GM19397 (cell line): ENCODE measurements at regions not wholly inside any gene's neighbourhood (a gene's known extent, or its start where the extent isn't known, plus 50 kb on each side); places are given as distances from the start of the nearest gene placed in this dataset.
"Not testable (repeated sequence)": the region's sequence is repeated elsewhere in the genome, so short reads cannot be mapped to it uniquely, and the experiment has no call there.

Source experiments
- ATAC-seq: cut with Tn5 transposase; IDR thresholded peaks from one replicate; pipeline ENCODE4 v1.9.1; 2021; ENCODE audit warnings: mild to moderate bottlenecking, moderate library complexity; ENCODE audit not compliant: unreplicated experiment

DNA sequence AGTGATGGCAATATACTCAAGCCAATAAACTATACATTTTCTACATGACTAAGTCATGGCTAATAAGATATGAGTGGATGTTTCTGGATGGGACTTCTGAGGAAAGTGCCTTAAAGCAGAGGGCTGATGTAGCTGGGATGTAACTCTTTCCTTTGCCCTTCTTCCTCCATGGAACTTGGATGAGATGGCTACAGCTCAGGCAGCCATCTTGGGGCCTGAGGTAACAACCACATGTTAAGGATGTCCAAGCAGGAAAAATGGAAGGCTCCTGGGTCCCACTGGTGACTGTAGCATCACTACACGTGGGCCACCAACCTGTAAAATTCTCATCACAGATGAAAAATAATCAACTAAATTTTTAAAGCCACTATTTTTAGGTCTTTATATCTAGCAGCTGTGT is 54.4 kb upstream of the GRIP1 start:
- ATAC-seq = no peak

- no peak for ATAC-seq
Observed at GRCh38 chr12:66733839-66734238, 55.0 kb upstream of the GRIP1 start.

GRCh38 chr12:66735275-66735674 is 56.4 kb upstream of the GRIP1 start:
- ATAC-seq = no peak

DNA sequence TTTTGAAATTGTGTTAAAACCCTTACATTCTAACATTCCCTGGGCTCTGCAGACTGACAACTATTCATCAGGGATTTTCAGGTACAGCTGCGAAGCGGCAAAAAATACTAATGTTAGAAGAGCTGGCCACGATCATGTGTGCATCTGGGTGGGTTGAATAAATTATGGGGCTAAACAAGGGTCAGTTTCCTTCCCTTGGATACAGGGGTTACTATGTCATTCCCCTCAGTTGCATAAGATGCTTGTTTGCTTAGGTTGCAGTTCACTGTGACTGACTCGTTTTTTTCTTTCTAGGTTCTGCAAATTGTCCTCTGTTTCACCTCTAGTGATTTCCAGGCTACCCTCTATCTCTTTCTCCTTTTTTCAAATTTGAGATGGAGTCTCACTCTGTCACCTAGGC is 58.1 kb upstream of the GRIP1 start:
- ATAC-seq = no peak

GRCh38 chr12:66739266-66739665 is 60.4 kb upstream of the GRIP1 start:
- ATAC-seq = no peak

GRCh38 chr12:66739940-66740651 is 61.2 kb upstream of the GRIP1 start:
- ATAC-seq = no peak

DNA sequence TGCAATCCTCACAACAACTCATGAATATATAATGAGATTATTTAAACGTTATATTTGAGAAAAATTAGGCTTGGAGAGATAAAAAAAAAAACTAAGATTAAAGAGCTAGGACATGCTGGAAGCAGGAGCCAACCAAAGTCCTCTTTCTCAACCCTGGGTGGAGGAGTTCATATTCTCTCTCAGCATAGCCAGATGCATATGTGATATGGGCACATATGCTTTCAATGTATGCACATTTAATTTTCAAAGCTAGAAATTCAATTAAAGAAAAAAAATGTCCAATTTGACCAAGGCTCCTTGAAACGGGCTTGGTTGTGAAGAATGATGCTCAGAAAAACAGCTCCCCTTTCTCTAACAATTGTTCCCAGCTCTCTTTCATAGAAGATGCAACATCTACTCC is 61.9 kb upstream of the GRIP1 start:
- no peak for ATAC-seq

DNA sequence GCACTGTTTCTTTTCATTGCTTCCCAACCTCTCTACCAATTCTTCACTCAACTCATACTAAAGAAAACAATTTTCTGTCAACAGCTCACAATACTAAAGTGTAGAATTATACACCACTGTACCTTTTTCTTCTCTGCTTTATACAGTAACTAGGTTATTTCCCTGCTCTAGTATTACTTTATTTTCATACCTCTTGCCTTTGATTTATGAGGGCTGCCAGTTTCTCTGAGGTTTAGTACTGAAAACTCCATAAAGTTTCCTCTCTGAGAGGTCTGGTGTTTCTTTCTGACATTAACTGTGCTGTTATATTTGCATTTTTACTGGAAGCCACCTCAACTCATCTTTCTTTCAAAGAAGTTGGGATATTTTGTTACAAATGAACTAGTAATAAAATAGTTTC is 63.0 kb upstream of the GRIP1 start:
- no peak for ATAC-seq

- no peak for ATAC-seq
Observed at GRCh38 chr12:66742508-66743367, 63.9 kb upstream of the GRIP1 start.

DNA sequence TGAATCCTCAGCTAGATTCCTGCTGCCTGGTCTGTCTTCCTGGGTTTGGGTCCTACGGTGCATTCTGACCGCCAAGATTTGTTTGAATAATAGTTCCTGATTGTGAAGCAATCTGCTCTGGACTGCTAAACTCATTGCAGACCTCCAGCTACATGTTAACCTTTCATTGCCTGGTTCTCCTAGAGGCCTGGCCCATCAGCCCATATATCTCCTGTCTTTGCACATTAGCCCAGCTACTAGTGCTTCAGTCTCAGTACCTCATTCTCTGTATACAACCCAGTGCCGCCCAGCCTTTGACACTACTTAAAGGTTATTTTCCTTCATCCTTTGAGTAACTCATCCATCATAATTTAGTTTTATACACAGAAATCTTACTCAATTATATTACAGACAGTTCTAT is 65.6 kb upstream of the GRIP1 start:
- ATAC-seq = no peak

DNA sequence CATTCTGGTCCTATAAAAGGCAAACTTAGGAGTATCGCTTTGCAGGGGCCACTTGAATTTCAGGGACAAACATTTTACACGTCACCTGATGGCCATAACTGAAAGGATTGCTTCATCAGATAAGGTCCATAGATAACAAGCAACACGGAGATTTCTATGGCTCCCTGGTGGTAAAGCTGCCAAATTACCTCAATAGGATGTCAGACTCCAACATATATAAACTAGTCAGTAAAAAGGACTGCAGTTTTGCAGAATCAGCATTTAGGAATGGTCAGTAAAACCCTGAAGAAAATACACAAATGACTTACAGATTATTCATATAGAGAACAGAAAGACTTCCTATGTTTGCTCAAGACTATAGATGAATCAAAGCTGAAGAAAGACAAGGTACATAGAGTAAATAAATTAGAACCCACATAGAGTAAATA is 66.1 kb upstream of the GRIP1 start:
- ATAC-seq = no peak

GRCh38 chr12:66746489-66747201 is 67.8 kb upstream of the GRIP1 start:
- ATAC-seq = no peak

DNA sequence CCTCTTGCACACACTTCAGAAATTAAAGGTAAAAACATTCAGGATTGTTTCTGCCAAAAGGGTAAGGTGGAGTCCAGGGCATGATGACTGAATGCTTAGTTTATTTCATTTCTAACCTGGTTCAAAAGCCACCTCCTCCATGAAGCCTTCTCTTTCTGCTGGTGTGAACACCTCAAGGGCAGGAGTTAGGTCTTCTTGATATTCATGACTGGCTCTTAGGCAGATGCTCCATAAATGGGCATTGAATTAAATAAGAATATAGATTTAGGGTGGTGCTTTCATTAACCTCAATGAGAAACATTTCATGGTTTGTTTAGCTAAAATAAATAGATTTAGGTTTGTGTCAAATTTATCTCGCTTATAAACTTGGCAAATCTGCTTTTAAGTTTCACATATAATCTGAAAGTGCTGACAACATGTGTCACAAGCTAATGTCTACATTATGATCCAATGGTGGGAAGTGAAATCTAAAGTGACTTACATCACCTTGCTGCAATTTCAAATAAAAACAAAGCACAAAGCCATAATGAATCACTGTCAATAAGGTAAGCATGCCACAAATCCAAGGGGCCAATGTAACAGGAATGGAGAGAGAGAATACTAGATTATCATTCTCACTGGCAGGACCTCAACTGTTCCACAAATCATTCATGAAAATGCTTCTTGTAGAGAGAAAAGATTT is 72.7 kb upstream of the GRIP1 start:
- ATAC-seq = no peak

- no peak for ATAC-seq
Observed at GRCh38 chr12:66753810-66754209, 74.9 kb upstream of the GRIP1 start.

- ATAC-seq = no peak
Observed at GRCh38 chr12:66755727-66756395, 77.0 kb upstream of the GRIP1 start.

GRCh38 chr12:66756631-66757030 is 77.8 kb upstream of the GRIP1 start:
- no peak for ATAC-seq

DNA sequence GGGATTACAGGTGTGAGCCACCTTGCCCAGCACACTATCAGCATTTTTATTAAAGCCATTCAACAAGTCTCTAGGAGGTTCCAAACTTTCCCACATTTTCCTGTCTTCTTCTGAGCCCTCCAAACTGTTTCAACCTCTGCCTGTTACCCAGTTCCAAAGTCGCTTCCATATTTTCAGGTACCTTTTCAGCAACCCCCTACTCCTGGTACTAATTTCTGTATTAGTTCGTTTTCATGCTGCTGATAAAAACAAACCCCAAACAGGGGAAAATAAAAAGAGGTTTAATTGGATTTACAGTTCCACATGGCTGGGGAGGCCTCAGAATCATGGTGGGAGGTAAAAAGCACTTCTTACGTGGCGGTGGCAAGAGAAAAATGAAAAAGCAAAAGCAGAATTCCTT is 81.2 kb upstream of the GRIP1 start:
- not testable (repeated sequence) for ATAC-seq

DNA sequence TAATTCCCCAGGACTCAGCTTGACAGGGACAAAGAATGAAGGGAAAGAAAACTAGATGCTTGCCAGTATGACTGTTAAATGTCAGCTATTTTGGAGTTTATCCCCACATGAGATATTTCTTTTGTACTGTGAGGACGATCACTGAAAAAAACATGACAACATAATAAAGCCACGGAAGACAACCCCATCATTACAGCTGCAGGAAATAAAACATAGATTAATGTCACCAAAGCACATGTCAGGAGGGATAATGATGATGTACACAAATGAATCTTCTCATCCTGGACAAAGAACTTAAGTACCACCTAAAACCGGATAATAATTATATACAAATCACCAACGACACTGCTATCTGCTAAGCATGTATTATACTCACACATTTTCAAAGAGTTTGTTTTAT is 84.6 kb upstream of the GRIP1 start:
- no peak for ATAC-seq

- ATAC-seq = no peak
Observed at GRCh38 chr12:66765204-66765603, 86.3 kb upstream of the GRIP1 start.

DNA sequence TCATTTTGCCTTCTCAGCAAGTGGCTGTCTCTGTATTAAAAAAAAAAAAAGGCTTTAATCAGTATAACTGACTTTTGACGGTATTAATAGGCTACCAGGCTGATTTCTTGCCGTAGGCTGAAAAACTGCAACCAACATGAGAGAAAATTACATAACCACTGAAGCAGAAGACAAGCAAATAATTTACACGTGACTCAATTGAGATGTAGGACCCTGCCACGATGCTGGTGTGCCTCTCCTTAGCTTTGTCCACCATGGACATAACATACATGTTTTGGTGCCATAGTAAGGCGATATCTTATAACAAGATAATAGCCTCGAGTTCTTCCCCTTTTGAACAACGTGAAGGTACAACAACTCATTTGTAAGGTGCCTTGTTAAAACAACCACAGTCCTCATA is 88.7 kb upstream of the GRIP1 start:
- ATAC-seq = no peak

GRCh38 chr12:66768293-66768692 is 89.4 kb upstream of the GRIP1 start:
- no peak for ATAC-seq
